Nephron (organoid): ENCODE measurements at regions not wholly inside any gene's neighbourhood (a gene's known extent, or its start where the extent isn't known, plus 50 kb on each side); places are given as distances from the start of the nearest gene placed in this dataset.

Source experiments
- H3K27ac Mint-ChIP-seq, 3 experiments: 2 replicates each; pipeline ENCODE4 v1.8.0; 2020; ENCODE audit warnings: mixed read lengths in 3 of 3, mild to moderate bottlenecking in 2 of 3, moderate library complexity in 1 of 3
- H3K27me3 Mint-ChIP-seq: 2 replicates; pipeline ENCODE4 v1.8.0; 2021; ENCODE audit warnings: low read depth, mild to moderate bottlenecking, moderate library complexity, mixed read lengths
- H3K36me3 Mint-ChIP-seq: 2 replicates; pipeline ENCODE4 v1.8.0; 2020; ENCODE audit warnings: low read depth, mixed read lengths
- H3K4me1 Mint-ChIP-seq: 2 replicates; pipeline ENCODE4 v1.8.0; 2020; ENCODE audit warnings: mixed read lengths
- H3K4me3 Mint-ChIP-seq, 3 experiments: 2 replicates each; pipeline ENCODE4 v1.8.0; 2020; ENCODE audit warnings: mild to moderate bottlenecking in 3 of 3, mixed read lengths in 3 of 3, moderate library complexity in 2 of 3
- H3K9me3 Mint-ChIP-seq: 2 replicates; pipeline ENCODE4 v1.8.0; 2020; ENCODE audit warnings: mixed read lengths
- TF ChIP-seq, protein P1 (sequence below), 3 experiments: fragments of 200-600 bp; sonication (generic); IDR thresholded peaks; one replicate each; pipeline ENCODE4 v1.5.0; 2021; ENCODE audit warnings: antibody characterized with exemption in 3 of 3; ENCODE audit not compliant: unreplicated experiment in 3 of 3

DNA sequence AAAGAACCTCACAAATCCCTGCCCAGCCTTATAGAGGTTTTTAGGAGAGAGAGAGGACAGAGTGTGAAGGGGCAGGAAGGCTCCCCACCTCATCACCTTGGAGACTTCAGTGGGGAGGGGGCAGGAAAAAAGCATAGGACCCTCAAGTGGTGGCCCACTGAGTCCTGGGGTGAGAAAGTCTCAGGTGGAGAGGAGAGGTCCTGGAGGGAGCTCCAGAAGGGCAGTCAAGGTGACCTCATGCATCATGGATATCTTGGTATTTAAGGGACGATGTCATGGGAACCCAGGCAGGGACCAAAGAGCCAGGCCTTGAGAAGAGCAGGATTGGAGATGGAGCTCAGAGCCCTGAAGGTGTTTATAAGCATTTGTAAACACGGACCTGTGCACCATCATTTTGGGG, 204.5 kb downstream of the SLC4A3 start:
- Mint-ChIP-seq H3K4me1 (peaks cover 17% of the 10 kb centered on the region), H3K27ac (no peak overlapping the region), H3K9me3 (peaks cover 3% of the 10 kb centered on the region), H3K27me3 (peaks cover 4% of the 10 kb centered on the region), H3K36me3 (no peaks in the 10 kb centered on the region), H3K4me3 (no peak overlapping the region)
- TF ChIP-seq, protein P1, sequence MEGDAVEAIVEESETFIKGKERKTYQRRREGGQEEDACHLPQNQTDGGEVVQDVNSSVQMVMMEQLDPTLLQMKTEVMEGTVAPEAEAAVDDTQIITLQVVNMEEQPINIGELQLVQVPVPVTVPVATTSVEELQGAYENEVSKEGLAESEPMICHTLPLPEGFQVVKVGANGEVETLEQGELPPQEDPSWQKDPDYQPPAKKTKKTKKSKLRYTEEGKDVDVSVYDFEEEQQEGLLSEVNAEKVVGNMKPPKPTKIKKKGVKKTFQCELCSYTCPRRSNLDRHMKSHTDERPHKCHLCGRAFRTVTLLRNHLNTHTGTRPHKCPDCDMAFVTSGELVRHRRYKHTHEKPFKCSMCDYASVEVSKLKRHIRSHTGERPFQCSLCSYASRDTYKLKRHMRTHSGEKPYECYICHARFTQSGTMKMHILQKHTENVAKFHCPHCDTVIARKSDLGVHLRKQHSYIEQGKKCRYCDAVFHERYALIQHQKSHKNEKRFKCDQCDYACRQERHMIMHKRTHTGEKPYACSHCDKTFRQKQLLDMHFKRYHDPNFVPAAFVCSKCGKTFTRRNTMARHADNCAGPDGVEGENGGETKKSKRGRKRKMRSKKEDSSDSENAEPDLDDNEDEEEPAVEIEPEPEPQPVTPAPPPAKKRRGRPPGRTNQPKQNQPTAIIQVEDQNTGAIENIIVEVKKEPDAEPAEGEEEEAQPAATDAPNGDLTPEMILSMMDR (IDR thresholded peaks at IDR 0.05; ENCODE audit: unreplicated experiment in 3 of 3): no peak

DNA sequence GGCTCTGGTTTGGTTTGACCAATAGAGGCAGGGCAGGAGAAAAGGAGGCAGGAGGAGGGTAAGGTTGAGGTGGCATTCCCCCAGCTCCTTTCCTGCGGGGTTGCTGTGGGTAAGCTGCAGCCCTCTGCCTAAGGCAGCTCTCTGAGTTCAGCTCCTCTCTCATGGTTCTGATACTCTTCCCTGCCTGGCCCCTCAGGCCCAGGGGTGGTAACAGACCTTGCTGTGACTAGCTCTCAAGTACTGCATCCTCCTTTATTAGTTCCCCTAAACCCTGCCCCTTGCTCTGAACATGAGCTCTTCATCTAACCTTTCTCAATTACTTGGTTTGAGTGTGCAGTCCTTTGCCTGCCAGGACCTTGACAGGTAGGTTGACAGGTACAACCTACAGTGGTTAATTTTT, 205.5 kb downstream of the SLC4A3 start:
- peaks cover 3% of the 10 kb centered on the region for H3K9me3 Mint-ChIP-seq
- peaks cover 7% of the 10 kb centered on the region for H3K27me3 Mint-ChIP-seq
- H3K27ac Mint-ChIP-seq: no peak overlapping the region
- H3K36me3 Mint-ChIP-seq: no peaks in the 10 kb centered on the region
- TF ChIP-seq, protein P1 (IDR thresholded peaks at IDR 0.05; ENCODE audit: unreplicated experiment in 3 of 3): no peak
- no peak overlapping the region for H3K4me3 Mint-ChIP-seq
- peaks cover 16% of the 10 kb centered on the region for H3K4me1 Mint-ChIP-seq

DNA sequence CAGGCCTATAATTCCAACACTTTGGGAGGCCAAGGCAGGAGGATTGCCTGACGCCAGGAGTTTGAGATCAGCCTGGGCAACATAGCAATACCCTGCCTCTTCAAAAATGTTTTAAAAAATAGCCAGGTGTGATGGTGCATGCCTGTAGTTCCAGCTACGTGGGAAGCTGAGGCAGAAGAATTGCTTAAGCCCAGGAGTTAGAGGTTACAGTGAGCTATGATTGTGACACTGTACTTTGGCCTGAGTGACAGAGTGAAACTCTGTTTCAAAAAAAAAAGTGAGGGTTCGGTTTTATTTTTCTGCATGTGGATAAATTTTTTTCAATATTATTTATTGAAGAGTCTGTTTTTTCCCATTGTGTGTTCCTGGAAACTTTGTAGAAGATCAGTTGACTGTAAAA, 208.1 kb downstream of the SLC4A3 start:
- no peak overlapping the region for H3K4me3 Mint-ChIP-seq
- no peak overlapping the region for H3K27ac Mint-ChIP-seq

DNA sequence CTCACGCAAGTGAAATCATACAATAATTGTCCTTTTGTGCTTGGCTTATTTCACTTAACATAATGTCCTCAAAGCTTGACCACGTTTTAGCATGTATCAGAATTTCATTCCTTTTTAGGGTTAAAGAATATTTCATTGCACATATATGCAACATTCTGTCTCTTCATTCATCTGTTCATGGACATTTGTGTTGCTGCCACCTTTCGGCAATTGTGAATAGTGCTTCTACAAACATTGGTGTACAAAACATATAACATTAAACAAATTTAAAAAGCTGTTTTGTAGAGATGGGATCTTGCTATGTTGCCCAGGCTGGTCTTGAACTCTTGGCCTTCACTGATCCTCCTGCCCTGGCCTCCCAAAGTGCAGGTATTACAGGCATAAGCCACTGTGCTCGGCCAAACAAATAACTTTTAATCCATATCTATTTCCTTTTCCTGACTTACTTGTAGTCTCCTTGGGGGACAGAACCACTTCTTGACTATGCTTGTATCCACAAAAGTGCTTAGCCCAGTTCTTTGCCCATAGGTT, 209.3 kb downstream of the SLC4A3 start:
- Mint-ChIP-seq H3K9me3 (peaks cover 3% of the 10 kb centered on the region), H3K27ac (no peak overlapping the region), H3K4me3 (no peak overlapping the region), H3K36me3 (no peaks in the 10 kb centered on the region), H3K27me3 (peaks cover 7% of the 10 kb centered on the region), H3K4me1 (peaks cover 5% of the 10 kb centered on the region)
- TF ChIP-seq, protein P1 (IDR thresholded peaks at IDR 0.05; ENCODE audit: unreplicated experiment in 3 of 3): peak in 1 of 3 experiments; percentile 12

More for the DNA sequence above, 208.1 kb downstream of the SLC4A3 start:
- H3K4me1 Mint-ChIP-seq: peaks cover 11% of the 10 kb centered on the region
- TF ChIP-seq, protein P1 (IDR thresholded peaks at IDR 0.05; ENCODE audit: unreplicated experiment in 3 of 3): no peak
- H3K9me3 Mint-ChIP-seq: peaks cover 3% of the 10 kb centered on the region
- peaks cover 7% of the 10 kb centered on the region for H3K27me3 Mint-ChIP-seq
- no peaks in the 10 kb centered on the region for H3K36me3 Mint-ChIP-seq

DNA sequence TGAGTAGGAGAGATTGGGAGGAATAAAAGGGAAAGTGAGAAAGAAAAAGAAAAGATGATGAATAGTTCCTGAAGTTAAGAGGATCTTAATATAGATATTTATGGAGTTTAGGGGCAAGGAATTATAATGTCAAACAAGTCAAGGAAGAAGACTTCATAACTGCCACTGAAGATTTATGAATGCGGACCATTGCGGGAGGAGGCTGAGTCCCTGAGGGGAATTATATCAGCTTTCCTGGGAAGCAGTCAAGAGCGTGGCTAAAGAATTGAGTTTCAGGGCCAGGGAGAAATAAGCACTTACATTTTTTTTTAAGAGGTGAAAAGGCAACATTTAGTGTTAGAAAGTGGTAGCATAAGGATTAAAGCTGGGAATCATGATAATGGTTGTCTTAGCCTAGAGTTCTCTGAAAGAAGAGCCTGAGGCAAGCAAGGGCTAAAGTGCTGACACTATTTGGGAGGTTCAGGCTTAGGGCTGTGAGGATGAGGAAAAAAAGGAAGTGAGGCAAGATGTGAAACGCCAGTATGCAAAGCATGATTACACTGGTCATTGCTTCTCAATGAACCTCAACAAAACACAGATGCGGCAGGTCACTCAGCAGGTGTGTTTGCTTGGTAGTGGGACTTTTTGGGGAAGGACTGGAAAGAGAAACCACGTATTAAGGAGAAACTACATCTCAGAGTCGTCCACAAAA, 217.1 kb downstream of the SLC4A3 start:
- Mint-ChIP-seq H3K4me3 (peak overlapping the region in 2 of 3 experiments; percentile 5 to 7), H3K36me3 (no peaks in the 10 kb centered on the region), H3K9me3 (no peaks in the 10 kb centered on the region), H3K27ac (peak overlapping the region; percentile 31 to 59 (median 40)), H3K27me3 (no peaks in the 10 kb centered on the region), H3K4me1 (peaks cover 10% of the 10 kb centered on the region)
- TF ChIP-seq, protein P1 (IDR thresholded peaks at IDR 0.05; ENCODE audit: unreplicated experiment in 3 of 3): no peak

DNA sequence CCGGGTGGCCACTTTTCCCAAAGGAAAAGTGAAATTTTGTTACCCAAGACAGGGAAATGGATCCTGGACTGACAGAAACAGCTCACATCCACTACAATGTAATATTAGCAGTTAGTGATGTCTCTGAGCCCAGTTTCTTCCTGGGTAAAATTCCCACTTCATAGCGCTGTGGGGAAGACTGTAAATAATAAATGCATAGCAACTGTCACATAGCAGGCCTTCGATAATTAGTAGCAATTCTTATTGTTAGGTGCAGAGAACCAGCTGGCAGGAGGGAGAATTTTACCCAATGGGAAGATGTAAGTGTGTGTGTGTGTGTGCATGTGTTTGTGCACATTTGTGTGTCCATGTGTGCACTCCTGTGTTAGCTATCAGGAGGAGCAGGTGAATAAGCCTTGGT, 221.5 kb downstream of the SLC4A3 start:
- Mint-ChIP-seq H3K36me3 (no peaks in the 10 kb centered on the region), H3K27me3 (peaks cover 15% of the 10 kb centered on the region)

More for the DNA sequence above, 221.5 kb downstream of the SLC4A3 start:
- Mint-ChIP-seq H3K9me3 (no peaks in the 10 kb centered on the region), H3K27ac (no peak overlapping the region), H3K4me3 (no peak overlapping the region), H3K4me1 (peaks cover 29% of the 10 kb centered on the region)
- TF ChIP-seq, protein P1 (IDR thresholded peaks at IDR 0.05; ENCODE audit: unreplicated experiment in 3 of 3): no peak
